SJSA1 (cell line): ENCODE measurements at regions not wholly inside any gene's neighbourhood (a gene's known extent, or its start where the extent isn't known, plus 50 kb on each side); places are given as distances from the start of the nearest gene placed in this dataset.
"Not testable (repeated sequence)": the region's sequence is repeated elsewhere in the genome, so short reads cannot be mapped to it uniquely, and the experiment has no call there.

Source experiments
- DNase-seq, 2 experiments: peaks; one replicate each; pipeline ENCODE4 v3.0.0-alpha.2; 2015 to 2020; ENCODE audit warnings: low spot score in 2 of 2, low read depth in 1 of 2
- H3K27ac ChIP-seq: fragments of 250-450 bp; sonication (Bioruptor Pico); 2 replicates; pipeline ENCODE4 v1.5.1; 2020; ENCODE audit warnings: mild to moderate bottlenecking, moderate library complexity
- H3K27me3 ChIP-seq: fragments of 250-450 bp; sonication (Bioruptor Pico); replicated peaks from 2 replicates; pipeline ENCODE4 v1.5.1; 2020; ENCODE audit warnings: mild to moderate bottlenecking, moderate library complexity
- H3K36me3 ChIP-seq: fragments of 250-450 bp; sonication (Bioruptor Pico); 2 replicates; pipeline ENCODE4 v1.5.1; 2020; ENCODE audit warnings: mild to moderate bottlenecking
- H3K4me1 ChIP-seq: fragments of 250-450 bp; sonication (Bioruptor Pico); replicated peaks from 2 replicates; pipeline ENCODE4 v1.6.1; 2021; ENCODE audit warnings: mild to moderate bottlenecking
- H3K4me3 ChIP-seq: fragments of 250-450 bp; sonication (Bioruptor Pico); 2 replicates; pipeline ENCODE4 v1.5.1; 2020; ENCODE audit warnings: mild to moderate bottlenecking
- H3K9me3 ChIP-seq: fragments of 250-450 bp; sonication (Bioruptor Pico); replicated peaks from 2 replicates; pipeline ENCODE4 v1.5.1; 2020; ENCODE audit warnings: mild to moderate bottlenecking

GRCh38 chr5:124036786-124037185 is 524.8 kb downstream of the CSNK1G3 start:
- DNase-seq = no peak
- Histone ChIP-seq H3K27ac (no peak overlapping the region), H3K4me3 (no peak overlapping the region), H3K9me3 (no peaks in the 10 kb centered on the region), H3K4me1 (no peaks in the 10 kb centered on the region), H3K36me3 (no peaks in the 10 kb centered on the region), H3K27me3 (no peaks in the 10 kb centered on the region)

DNA sequence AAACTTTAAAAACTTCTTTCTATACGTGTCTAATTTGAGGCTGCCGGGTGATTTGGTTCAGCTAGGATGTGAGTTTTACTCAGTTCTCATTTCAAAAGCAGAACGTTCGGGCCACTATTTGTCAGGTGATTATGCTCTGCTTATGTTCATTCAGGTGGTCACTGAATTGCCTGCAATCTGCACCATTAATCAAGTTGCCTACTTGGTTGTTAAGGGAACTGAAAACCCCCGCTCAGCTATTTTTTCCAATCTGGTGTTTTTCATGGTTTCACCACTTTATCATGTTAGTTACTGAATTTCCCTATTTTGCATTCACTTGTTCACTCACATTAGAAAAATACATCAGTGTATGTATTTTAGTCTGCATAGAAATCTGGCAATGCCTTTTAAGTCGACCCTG is 523.0 kb downstream of the CSNK1G3 start:
- Histone ChIP-seq H3K4me1 (no peaks in the 10 kb centered on the region), H3K9me3 (no peaks in the 10 kb centered on the region), H3K36me3 (no peaks in the 10 kb centered on the region), H3K4me3 (no peak overlapping the region), H3K27me3 (no peaks in the 10 kb centered on the region), H3K27ac (no peak overlapping the region)
- DNase-seq = no peak

GRCh38 chr5:124034083-124034700 is 522.2 kb downstream of the CSNK1G3 start:
- no peaks in the 10 kb centered on the region for H3K9me3 ChIP-seq

DNA sequence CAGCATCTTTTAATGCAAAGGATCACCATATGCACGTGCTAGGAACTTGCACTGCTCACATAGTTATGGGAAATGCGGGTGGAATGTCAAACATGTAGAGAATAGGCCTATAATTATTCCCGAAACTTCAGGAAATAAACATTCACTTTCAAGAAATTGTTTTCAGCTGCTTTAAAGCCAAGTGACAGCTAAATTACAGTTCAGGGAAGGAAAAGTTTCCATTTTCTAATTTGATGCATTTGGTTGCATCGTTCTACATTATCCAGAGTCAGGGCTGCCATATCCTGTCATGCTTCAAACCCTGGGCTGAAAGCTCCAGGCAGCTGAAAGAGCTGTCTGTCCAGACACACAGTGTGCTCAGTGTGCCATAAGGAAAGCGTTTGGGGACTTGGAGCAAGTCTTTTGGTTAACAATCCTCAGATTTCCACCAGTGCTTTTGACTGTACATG is 518.1 kb downstream of the CSNK1G3 start:
- Histone ChIP-seq H3K27ac (no peak overlapping the region), H3K4me1 (no peaks in the 10 kb centered on the region), H3K4me3 (no peak overlapping the region), H3K27me3 (no peaks in the 10 kb centered on the region), H3K9me3 (no peaks in the 10 kb centered on the region), H3K36me3 (no peaks in the 10 kb centered on the region)
- DNase-seq = no peak

More at GRCh38 chr5:124034083-124034700, 522.2 kb downstream of the CSNK1G3 start:
- Histone ChIP-seq H3K27me3 (no peaks in the 10 kb centered on the region), H3K4me1 (no peaks in the 10 kb centered on the region), H3K4me3 (no peak overlapping the region), H3K27ac (no peak overlapping the region), H3K36me3 (no peaks in the 10 kb centered on the region)
- DNase-seq = no peak

DNA sequence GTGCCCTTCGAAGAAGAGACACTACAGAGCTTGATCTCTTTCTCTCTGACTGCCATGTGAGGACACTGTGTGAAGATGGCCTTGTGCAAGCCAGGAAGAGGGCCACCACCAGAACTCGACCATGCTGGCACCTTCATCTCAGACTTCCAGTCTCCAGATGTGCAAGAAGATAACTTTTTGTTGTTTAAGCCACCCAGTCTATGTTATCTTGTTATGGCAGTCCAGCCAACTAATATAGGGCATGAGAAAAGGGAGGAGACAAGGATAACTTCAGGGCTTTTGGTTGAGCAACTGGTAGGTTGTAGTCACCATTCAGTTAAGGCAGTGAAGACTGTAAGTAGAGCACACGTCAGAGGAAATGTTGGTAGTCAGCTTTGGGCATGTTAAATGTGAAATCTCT is 515.5 kb downstream of the CSNK1G3 start:
- no peaks in the 10 kb centered on the region for H3K9me3 ChIP-seq
- no peak for DNase-seq
- no peaks in the 10 kb centered on the region for H3K36me3 ChIP-seq
- no peaks in the 10 kb centered on the region for H3K4me1 ChIP-seq
- H3K27me3 ChIP-seq = no peaks in the 10 kb centered on the region
- no peak overlapping the region for H3K4me3 ChIP-seq
- no peak overlapping the region for H3K27ac ChIP-seq

DNA sequence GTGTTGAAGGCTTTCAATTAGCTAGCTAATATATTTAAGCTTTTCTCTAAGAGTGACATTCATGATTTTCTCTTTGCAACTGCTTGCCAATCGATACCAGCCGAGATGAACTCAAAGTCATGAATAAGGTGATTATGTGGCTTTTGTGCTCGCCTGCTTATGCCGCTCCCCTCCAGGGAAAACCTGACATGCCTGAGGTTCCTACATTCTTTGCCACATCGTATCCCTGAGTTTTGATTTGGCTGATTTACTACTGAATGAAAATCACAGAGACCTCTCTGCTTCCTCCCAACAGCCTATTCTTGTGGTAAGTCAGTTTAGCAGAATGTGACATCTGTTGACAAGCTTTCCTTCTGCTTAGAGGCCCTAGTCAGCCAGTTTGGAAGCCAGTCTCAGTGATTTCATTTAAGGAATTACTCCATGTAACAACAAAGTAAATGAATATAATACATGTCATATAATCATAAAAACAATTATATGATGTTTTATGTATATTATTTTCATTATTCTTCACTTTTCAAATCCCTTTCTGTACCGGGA is 513.4 kb downstream of the CSNK1G3 start:
- no peak for DNase-seq
- H3K36me3 ChIP-seq = no peaks in the 10 kb centered on the region
- peaks cover 3% of the 10 kb centered on the region; the same call in 1 of the 2 replicates for H3K4me1 ChIP-seq
- no peaks in the 10 kb centered on the region for H3K9me3 ChIP-seq
- no peak overlapping the region for H3K27ac ChIP-seq
- H3K4me3 ChIP-seq = no peak overlapping the region
- H3K27me3 ChIP-seq = no peaks in the 10 kb centered on the region

DNA sequence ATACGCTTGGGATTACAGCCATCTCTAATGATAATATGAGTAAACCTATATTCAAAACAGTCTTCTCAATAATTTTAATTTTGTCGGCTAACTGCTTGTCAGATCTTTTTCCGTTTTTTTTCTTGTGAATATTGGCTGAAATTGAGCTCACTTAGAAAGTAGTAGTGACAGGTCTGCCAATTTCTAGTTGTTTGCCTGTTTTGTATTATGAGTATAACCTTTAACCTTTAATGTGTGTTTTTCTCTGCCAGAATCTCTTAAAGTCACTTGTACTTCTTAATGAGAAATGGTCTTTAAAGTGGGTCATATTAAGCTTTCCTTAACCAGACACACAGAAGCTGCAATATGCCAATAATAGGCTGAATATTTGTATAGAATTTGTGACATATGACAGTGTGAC is 511.0 kb downstream of the CSNK1G3 start:
- no peak overlapping the region for H3K27ac ChIP-seq
- no peaks in the 10 kb centered on the region for H3K36me3 ChIP-seq
- H3K4me1 ChIP-seq = peaks cover 3% of the 10 kb centered on the region; the same call in 1 of the 2 replicates
- no peaks in the 10 kb centered on the region for H3K27me3 ChIP-seq
- no peaks in the 10 kb centered on the region for H3K9me3 ChIP-seq
- no peak overlapping the region for H3K4me3 ChIP-seq
- DNase-seq = no peak

- peak in 1 of 2 experiments; percentile 19 for DNase-seq
- peaks cover 3% of the 10 kb centered on the region; the same call in 1 of the 2 replicates for H3K4me1 ChIP-seq
- no peaks in the 10 kb centered on the region for H3K9me3 ChIP-seq
- no peak overlapping the region for H3K4me3 ChIP-seq
- H3K27ac ChIP-seq = no peak overlapping the region
- H3K27me3 ChIP-seq = no peaks in the 10 kb centered on the region
- no peaks in the 10 kb centered on the region for H3K36me3 ChIP-seq
Measured at GRCh38 chr5:124021776-124022175, 509.8 kb downstream of the CSNK1G3 start.

- no peaks in the 10 kb centered on the region for H3K27me3 ChIP-seq
- no peak for DNase-seq
- peaks cover 3% of the 10 kb centered on the region; the same call in 1 of the 2 replicates for H3K4me1 ChIP-seq
- no peaks in the 10 kb centered on the region for H3K9me3 ChIP-seq
- H3K36me3 ChIP-seq = no peaks in the 10 kb centered on the region
- H3K27ac ChIP-seq = no peak overlapping the region
- no peak overlapping the region for H3K4me3 ChIP-seq
Measured at GRCh38 chr5:124021066-124021641, 509.2 kb downstream of the CSNK1G3 start.

DNA sequence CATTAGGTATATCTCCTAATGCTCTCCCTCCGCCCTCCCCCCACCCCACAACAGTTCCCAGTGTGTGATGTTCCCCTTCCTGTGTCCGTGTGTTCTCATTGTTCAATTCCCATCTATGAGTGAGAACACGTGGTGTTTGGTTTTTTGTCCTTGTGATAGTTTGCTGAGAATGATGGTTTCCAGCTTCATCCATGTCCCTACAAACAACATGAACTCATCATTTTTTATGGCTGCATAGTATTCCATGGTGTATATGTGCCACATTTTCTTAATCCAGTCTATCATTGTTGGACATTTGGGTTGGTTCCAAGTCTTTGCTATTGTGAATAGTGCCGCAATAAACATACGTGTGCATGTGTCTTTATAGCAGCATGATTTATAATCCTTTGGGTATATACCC is 505.3 kb downstream of the CSNK1G3 start:
- not testable (repeated sequence) for H3K27ac ChIP-seq, DNase-seq, H3K36me3 ChIP-seq, H3K27me3 ChIP-seq, H3K4me1 ChIP-seq, H3K4me3 ChIP-seq, H3K9me3 ChIP-seq

DNA sequence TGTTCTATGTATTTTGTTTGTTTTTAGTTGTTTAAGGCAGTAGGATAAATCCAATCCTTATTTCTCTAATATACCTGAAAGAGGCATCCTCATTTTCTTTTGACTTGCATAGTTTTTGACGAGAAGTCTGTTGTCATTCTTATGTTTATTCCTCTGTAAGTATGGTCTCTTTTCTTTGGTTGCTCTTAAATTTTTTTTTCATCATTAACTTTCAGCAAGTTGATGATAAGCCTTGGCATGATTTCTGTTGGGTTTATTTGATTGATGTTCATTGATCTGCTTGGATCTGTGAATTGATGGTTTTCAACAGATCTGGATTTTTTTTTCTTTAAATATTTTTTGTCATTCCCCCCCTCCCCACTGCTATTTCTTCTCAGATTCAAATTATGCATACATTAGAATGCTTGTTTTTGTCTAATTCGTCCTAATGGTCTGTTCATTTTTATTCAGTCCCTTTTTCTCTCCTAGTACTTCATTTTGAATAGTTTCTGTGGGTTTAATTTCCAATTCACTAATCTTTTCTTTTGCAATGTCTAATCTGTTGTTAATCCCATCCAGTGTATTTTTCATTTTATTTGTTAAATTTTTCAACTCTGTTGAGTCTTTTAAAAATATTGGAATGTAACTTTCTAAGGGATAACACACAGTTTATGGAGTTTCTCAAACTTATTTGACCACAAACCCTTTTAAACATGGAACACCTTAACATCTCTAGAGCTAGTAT is 495.9 kb downstream of the CSNK1G3 start:
- no peak for DNase-seq
- Histone ChIP-seq H3K27me3 (no peaks in the 10 kb centered on the region), H3K4me1 (no peaks in the 10 kb centered on the region), H3K9me3 (peaks cover 11% of the 10 kb centered on the region), H3K36me3 (no peaks in the 10 kb centered on the region), H3K27ac (no peak overlapping the region), H3K4me3 (no peak overlapping the region)

DNA sequence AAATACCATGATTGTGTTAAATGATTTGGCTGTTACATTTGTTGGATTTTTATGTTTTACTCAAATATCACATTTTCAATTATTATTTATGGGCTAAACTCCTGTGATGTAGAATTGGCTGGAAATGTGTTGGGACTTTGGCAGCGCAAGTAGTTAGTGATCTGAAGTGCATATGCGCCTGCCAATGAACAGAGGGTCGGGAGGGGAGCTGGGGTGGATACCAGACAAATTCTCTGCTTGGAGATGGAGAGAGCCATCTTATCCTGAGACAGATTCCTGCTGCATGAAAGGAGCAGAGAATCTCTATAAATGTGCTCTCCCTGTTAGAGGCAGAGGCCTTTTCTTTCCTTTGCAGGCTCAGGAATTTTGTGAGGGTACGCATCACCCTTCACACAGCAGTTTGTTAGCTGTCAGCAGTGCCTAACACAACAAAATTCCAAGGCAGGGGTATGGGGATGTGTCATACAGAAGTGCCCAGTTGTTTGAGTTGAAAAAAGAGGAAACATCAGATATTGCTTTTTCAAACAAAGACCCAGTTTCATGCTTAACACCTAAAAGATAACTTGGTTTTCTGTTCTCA is 489.1 kb downstream of the CSNK1G3 start:
- H3K4me3 ChIP-seq = no peak overlapping the region
- no peak for DNase-seq
- H3K27ac ChIP-seq = no peak overlapping the region
- peaks cover 21% of the 10 kb centered on the region for H3K4me1 ChIP-seq
- no peaks in the 10 kb centered on the region for H3K27me3 ChIP-seq
- peaks cover 2% of the 10 kb centered on the region; the same call in 1 of the 2 replicates for H3K9me3 ChIP-seq
- H3K36me3 ChIP-seq = no peaks in the 10 kb centered on the region

DNA sequence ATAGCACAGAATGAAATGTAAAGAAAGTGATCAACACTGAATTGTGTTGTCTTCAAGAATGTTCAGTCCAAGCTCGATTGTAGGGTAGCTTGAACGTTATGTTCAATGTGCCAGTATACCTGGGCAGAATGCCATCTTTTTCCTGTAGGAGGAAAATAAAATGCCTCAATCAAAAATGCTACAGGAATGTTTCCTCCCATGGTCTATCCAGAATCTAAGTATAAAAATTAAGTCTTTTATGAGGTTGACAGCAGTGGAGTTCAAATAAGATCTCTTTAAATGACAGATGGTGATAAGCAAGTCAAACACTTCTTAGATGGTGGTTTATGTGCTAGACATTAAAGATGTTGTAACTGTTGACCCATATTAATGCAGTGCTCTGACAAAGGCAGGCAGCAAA is 488.6 kb downstream of the CSNK1G3 start:
- Histone ChIP-seq H3K27me3 (no peaks in the 10 kb centered on the region), H3K4me1 (peaks cover 21% of the 10 kb centered on the region), H3K9me3 (no peaks in the 10 kb centered on the region), H3K27ac (no peak overlapping the region), H3K36me3 (no peaks in the 10 kb centered on the region), H3K4me3 (no peak overlapping the region)
- DNase-seq = no peak
